Choroid plexus epithelial cell (primary cell): ENCODE measurements at regions not wholly inside any gene's neighbourhood (a gene's known extent, or its start where the extent isn't known, plus 50 kb on each side); places are given as distances from the start of the nearest gene placed in this dataset.

Experiments
- DNase-seq: peaks from one replicate; pipeline ENCODE4 v3.0.0-alpha.2; 2010; ENCODE audit warnings: low read depth
- H3K4me3 ChIP-seq: 2 replicates; pipeline ENCODE4 v1.5.1; 2011; ENCODE audit warnings: low read depth, mild to moderate bottlenecking, control low read depth, low read length, moderate library complexity
- TF ChIP-seq, protein P1 (sequence below): conservative IDR thresholded peaks from 2 replicates; pipeline ENCODE4 v1.5.1; 2011; ENCODE audit warnings: low read depth, mild to moderate bottlenecking, control low read depth, inconsistent platforms, low read length, moderate library complexity

DNA sequence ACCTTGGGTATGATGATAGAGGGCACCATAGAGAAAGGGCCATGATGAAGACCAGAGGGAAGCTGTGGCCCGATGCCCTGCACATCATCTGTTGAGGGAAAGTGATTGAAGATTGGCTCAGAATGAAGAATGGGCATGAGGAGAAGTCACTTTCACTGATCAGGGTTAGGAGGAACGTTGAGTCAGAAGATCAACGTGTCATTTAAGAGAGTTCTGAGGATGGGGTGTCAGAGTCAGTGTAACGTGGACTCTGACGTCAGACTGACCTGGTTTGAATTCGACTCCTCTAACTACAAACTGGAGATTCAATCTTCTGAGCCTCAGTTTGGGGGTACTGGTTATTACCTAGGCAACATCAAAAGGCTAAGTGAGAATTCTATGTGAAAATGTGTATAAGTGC lies 352.6 kb downstream of the DDX10 start:
- TF ChIP-seq, protein P1, sequence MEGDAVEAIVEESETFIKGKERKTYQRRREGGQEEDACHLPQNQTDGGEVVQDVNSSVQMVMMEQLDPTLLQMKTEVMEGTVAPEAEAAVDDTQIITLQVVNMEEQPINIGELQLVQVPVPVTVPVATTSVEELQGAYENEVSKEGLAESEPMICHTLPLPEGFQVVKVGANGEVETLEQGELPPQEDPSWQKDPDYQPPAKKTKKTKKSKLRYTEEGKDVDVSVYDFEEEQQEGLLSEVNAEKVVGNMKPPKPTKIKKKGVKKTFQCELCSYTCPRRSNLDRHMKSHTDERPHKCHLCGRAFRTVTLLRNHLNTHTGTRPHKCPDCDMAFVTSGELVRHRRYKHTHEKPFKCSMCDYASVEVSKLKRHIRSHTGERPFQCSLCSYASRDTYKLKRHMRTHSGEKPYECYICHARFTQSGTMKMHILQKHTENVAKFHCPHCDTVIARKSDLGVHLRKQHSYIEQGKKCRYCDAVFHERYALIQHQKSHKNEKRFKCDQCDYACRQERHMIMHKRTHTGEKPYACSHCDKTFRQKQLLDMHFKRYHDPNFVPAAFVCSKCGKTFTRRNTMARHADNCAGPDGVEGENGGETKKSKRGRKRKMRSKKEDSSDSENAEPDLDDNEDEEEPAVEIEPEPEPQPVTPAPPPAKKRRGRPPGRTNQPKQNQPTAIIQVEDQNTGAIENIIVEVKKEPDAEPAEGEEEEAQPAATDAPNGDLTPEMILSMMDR: no peak
- DNase-seq: no peak
- H3K4me3 ChIP-seq: no peak overlapping the region

DNA sequence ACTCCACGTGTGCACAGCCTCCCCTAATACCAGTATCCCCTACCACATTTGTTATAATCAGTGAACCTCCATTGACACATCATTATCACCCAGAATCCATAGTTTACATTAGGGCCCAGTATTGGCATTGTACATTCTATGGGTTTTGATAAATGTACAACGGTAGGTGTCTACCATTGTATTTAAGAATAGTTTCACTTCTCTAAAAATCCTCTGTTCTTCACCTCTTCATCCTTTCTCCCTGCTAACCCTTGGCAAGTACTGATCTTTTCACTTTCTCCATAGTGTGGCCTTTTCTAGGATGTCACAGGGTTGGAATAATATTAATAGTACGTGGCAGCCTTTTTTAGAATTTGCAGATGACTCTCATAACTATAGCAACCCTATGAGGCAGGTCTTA lies 353.8 kb downstream of the DDX10 start:
- DNase-seq: no peak
- TF ChIP-seq, protein P1: no peak
- H3K4me3 ChIP-seq: no peak overlapping the region

DNA sequence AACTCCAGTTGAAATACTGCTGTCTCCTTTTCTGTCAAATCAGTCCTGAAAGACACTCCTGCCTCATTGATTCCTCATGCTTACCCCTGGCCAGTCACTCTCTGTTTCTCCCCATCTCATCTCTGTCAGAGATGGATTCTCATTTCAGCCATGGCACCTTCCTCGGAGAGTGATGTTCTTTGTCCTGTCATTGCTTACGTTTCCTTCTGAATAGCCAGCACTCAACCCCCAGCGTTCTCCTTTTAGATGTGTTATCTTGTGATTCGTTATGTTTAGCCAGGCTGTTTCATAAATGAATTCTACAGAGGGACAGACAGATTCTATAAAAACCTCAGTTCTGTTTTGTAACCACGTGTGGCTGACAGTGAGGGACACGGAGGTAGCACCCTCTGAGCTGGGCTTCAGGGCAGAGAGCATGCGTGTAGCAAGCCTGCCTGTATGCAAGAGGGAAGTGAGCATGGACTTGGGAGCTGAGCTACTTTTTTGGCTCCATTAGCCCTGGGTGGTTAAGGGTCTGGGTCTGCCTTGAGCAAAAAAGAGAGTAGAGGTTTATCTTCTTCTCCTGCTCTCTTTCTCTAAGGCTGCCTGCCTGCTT lies 354.6 kb downstream of the DDX10 start:
- DNase-seq: no peak
- no peak overlapping the region for H3K4me3 ChIP-seq
- TF ChIP-seq, protein P1: no peak

DNA sequence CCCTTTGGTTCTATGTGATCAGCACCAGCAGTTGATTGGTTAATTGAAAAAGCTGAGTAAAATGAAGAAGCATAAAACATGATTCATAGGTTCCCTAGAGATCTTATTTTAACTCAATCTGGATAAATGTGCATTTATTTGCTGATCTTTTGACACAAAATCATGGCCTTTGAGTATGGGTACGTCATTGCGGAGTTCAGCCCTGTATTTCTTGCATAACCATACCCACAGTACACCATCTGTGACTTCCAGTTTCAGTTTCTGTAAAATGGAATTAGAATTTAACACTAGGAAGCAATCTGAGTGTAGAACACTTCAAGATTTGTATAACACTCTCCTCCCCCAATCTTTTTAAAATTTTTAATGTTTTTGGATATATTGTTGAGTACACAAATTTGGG lies 358.2 kb downstream of the DDX10 start:
- TF ChIP-seq, protein P1: no peak
- no peak overlapping the region for H3K4me3 ChIP-seq
- no peak for DNase-seq

DNA sequence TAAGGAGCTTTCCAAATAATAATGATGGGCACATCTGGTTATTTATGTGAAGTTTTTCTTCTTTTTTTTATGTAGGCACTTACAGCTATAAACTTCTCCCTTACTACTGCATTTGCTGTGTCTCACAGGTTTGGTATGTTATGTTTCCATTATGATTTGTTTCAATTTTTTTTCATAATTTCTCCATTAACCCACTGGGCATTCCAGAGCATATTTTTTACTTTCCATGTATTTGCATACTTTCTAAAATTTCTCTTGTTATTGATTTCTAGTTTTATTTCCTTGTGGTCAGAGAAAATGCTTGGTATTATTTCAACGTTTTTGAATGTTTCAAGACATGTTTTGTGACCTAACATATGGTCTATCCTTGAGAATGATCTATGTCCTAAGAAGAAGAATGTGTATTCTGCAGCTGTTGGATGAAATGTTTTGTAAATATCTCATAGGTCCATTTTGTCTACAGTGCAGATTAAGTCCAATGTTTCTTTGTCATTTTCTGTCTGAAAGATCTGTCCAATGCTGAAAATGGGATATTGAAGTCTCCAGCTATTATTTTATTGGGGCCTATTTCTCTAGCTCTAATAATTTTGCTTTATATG lies 362.1 kb downstream of the DDX10 start:
- TF ChIP-seq, protein P1: no peak
- no peak overlapping the region for H3K4me3 ChIP-seq
- DNase-seq: peak; percentile 77

DNA sequence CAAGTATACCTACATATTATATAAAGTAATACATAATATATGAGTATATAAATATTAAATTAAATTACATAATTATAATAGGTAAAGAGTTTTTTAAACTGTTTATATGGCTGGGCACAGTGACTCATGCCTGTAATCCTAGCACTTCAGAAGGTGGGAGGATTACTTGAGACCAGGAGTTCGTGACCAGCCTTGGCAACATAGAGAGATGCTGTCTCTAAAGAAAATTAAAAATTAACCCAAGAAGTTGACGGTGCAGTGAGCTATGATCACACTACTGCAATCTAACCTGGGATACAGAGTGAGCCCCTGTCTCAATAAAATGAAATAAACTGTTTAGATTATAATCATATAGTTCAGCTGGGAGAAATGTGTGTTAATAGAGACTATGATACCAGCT lies 363.0 kb downstream of the DDX10 start:
- no peak overlapping the region for H3K4me3 ChIP-seq
- TF ChIP-seq, protein P1: no peak
- DNase-seq: no peak

DNA sequence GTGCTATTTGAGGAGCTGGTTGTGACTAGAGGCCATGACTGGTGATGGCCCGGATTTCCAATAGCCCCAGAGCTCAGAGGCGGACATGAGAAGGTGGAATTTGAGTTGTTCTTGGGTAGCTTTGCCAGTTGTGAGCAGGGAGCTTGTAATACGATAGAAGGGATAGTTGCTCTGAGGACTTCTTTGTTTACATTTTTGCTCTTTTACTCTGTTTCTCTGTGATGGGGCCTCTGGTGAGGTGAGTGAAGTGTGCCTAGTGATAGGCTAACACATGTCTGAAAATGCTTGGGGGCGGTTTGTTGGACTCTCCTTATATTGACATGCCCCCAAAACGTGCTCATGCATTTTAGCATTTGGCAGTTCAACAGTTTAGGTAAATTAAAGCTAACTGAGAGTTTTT lies 365.1 kb downstream of the DDX10 start:
- H3K4me3 ChIP-seq: no peak overlapping the region
- TF ChIP-seq, protein P1: no peak
- no peak for DNase-seq
